ENCODE measurements at regions not wholly inside any gene's neighbourhood (a gene's known extent, or its start where the extent isn't known, plus 50 kb on each side); places are given as distances from the start of the nearest gene placed in this dataset.

GRCh38 chr9:80158554-80159170, 586.9 kb downstream of the TLE4 start:
- no peak for DNase-seq

DNA sequence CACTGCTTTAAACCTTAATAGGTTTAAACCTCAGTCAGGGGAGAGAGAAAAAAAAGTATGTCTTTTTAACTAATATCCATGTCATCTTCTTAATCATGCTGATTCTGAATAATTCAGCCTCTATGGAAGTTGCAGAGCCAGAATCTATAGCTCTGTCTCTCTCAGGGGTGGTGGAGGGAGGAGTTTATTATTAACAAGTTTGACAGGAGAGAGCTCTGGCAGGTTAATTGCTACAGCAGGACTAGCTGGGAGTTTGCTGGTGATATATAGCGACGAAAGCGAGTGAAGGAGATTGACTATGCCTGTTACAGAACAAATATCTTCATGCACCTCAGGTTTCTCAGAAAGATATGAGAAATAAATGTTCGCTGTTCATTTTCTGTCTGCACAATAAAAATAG, 586.4 kb downstream of the TLE4 start:
- no peak for DNase-seq

DNA sequence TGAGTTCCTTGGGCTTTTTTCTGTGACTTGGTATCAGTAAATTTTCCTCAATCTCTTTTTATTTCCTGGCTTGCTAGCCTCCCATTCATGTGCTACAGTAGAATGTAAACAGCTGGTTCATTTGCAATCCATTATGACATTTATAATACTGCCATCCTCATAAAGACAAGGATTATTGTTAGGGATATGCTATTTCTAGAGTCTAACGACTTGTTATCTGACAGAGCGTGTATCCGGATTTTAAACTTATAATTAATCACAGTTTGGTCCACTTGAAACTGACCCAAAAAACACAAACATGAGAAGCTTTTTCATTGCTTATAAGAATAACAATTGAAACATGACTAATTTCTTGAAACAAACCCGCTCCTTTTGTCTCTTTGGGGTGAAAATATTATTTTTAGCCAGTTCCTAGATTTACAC, 585.8 kb downstream of the TLE4 start:
- DNase-seq = no peak

DNA sequence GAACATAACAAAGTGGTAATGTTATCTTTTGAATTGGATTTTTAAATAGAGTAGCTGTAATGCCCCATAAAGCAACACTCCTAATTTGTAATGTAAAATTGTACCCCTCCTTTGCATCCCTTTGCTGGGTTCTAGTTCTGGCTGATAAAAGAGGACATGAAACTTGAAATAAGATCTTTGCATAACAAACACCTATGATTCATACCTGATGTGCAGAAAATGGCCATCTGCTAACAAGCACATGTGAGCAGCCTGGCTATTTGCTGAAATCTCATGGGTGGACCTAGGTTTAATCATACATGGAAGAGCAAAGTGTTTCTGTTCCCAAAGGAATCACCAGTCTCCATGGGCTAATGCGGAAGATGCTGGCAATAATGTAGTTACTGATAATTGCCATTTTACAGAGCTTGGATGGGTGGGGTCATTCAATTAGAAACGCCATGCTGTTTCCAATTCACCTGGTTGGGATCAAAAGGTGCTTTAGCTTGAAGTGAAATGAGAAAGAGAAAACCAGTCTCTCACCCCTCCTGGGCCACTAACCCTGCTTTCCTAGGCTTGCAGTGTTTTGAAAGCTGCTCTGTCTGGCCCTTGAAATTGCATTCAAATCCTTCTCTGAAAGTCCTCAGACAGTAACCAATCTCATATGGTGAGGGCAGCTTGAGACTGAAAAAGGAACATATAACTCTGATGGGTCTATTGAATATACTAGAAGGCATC, 585.1 kb downstream of the TLE4 start:
- DNase-seq = peak; percentile 16

GRCh38 chr9:80156262-80156661, 584.5 kb downstream of the TLE4 start:
- no peak for DNase-seq

GRCh38 chr9:80147866-80148265, 576.1 kb downstream of the TLE4 start:
- no peak for DNase-seq

GRCh38 chr9:80146466-80146865, 574.7 kb downstream of the TLE4 start:
- DNase-seq = peak; percentile 23

DNA sequence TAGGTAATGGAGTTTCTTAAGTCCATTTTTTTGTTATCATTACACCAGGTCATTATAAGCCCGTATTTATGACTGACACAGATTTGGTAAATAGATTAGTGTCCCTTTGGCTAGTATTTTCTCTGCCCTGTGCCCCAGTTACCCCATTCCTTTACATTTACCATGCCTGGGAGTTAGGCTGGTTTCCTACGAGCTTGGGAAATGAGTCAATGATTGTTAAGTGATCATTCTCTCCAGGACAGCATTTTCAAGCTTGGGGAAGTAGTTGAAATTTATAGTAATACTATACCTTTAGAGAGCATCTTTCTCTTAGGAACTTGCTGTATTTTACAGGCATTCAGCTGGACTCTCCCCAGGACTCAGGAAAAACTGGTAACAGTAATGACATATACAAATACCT, 573.1 kb downstream of the TLE4 start:
- no peak for DNase-seq

- no peak for DNase-seq
Measured at GRCh38 chr9:80144406-80144805, 572.6 kb downstream of the TLE4 start.

DNA sequence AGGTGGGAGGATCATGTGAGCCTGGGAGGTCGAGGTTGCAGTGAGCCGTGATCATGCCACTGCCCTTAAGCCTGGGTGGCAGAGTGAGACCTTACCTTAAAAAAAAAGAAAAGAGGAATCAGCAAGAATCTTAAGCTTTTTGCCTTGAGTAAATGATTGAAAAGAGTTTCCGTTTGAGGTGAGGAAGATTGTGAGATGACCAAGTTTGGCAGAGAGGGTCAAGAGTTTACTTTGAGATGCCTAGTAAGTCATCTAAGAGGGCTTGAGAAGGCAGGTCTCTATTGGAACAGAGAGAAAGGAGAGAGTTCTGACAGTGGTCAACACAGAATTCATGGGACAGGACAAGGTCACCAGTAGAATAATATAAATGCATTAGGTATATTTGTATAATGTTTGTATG, 572.1 kb downstream of the TLE4 start:
- DNase-seq = no peak

DNA sequence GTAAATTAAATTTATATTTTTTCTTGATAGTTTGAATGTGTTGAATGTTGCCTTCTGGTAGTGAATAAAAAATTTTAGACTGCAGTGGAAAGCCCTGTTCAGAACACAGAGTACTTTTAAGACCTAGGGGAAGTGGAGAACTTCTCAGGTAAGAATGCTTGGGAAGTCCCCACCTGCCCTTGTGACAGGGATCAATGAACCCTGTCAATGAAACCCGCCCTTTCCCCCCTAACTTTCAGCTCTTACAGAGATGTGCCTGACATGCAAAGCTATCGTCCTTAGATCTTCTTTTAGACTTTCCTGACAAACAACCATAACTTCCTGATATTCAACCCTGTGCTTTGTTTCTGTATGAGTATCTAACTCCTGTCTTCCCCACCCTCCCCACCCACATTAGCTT, 562.7 kb downstream of the TLE4 start:
- no peak for DNase-seq

DNA sequence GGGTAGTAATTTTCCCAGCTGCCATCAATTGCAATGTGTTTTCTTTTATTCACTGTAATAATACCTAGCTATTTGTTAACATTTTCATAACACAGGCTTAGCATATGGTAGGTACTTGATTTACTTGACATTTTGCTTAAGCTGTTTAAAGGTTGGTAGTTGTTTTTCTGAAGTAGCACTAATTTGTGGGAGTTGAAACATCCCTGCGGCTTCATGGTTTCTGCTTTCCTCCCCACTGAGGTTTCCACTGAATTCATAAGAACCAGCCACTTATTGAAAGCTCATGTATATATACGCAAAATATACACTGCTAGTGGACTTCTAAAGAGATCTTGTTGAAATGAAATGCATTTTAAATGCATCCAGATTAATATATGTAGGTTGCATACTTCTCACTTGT, 559.9 kb downstream of the TLE4 start:
- DNase-seq = no peak

DNA sequence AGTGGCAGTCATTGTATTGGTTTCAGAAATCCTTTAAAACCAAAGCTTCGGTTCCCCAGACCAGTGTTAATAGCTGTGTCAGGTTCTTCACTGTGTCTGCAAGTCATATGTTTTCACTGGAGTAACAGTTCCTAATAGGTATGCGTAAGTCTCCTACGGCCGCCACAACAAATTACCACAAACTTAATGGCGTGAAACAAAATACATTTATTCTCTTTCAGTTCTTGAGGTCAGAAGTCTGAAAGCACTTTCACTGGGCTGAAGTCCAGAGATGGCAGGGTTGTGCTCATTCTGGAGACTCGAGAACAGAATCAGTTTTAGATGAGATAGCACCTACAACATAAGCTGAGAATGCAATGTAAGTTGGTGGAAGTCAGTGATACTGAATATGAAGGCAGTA, 556.2 kb downstream of the TLE4 start:
- DNase-seq = no peak

- DNase-seq = no peak
Measured at GRCh38 chr9:80125731-80126264, 554.0 kb downstream of the TLE4 start.

DNA sequence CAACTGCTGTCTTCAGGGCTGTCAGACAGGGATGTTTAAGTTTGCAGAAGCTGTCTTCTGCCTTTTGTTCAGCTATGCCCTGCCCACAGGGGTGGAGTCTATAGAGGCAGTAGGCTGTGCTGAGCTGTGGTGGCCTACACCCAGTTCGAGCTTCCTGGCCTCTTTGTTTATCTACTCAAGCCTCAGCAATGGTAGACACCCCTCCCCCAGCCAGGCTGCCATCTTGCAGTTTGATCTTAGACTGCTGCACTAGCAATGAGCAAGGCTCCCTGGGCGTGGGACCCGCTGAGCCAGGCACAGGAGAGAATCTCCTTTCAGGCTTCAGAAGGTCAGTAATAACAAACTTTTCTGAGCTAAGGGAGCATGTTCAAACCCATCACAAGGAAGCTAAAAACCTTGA, 545.3 kb downstream of the TLE4 start:
- no peak for DNase-seq

DNA sequence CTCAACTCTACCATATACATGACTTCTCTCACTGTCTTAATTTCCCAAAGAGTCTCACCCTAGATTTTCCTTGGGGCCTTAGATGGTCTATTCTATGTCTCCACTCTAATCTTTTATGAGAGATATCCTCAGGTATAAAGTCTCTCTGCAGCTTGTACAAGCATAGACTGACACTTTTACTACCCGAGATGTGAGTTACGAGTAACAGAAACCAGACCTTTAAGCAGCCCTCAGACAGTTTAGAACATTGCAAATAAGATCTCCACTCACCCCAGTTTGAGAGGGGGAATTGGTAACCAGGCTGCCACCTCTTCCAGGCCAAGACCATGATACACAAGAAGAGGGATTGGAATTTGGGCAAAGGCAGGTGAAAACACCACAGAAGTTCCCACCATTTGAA, 542.5 kb downstream of the TLE4 start:
- DNase-seq = no peak

- no peak for DNase-seq
Measured at GRCh38 chr9:80107931-80108660, 536.3 kb downstream of the TLE4 start.

DNA sequence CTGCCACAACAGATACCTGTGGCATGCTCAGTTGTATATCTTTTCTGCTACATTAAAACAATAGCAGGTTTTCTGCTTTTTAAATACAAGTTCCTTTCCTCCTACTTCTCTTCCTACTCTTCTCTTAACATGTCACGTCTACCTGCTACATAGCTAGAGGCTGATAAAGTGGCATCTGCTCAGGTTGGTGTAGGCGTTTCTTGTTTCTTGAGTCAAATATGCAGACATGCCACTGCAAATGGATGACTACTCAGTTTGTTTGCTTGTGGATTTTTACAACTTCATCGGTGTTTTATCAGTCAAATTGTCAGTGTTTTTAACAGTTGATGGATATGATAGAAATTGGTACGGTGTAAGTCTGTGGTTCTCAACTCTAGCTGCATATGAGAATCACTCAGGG, 525.7 kb downstream of the TLE4 start:
- no peak for DNase-seq

GRCh38 chr9:80094176-80094771, 522.5 kb downstream of the TLE4 start:
- DNase-seq = no peak

- no peak for DNase-seq
Measured at GRCh38 chr9:80093695-80094094, 521.9 kb downstream of the TLE4 start.

DNA sequence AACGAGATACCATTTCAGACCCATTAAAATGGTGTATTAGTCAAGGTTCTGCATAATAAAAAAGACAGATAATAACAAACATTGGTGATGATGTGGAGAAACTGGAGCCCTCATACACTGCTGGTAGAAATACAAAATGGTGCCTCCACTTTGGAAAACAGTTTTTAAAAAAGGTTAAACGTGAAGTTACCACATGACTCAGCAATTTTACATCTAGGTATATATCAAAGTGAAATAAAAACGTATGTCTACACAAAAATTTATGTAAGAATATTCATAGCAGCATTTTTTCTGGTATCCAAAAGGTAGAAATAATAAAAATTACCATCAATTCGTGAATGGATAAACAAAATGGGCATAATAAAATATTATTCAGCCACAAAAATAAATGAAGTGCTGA, 519.8 kb downstream of the TLE4 start:
- DNase-seq = no peak

DNA sequence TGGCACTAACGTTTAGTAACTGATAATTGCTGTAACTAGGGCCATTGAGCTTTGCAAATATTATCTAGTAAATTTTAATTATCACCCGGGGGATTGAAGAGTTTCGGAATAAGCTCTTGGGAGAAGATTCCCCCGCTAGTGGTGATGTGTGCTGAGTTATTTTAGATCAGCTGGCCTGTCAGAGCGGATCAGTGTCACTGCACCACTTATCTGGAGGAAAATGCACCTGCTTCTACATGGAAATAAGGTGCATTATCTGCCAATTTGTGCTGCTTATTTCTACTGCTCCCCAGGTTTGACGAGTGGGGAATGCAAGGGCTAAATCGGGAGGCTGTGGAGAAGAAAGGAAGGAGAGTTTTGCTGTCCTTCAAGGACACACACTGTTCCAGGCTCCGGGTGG, 518.6 kb downstream of the TLE4 start:
- no peak for DNase-seq

DNA sequence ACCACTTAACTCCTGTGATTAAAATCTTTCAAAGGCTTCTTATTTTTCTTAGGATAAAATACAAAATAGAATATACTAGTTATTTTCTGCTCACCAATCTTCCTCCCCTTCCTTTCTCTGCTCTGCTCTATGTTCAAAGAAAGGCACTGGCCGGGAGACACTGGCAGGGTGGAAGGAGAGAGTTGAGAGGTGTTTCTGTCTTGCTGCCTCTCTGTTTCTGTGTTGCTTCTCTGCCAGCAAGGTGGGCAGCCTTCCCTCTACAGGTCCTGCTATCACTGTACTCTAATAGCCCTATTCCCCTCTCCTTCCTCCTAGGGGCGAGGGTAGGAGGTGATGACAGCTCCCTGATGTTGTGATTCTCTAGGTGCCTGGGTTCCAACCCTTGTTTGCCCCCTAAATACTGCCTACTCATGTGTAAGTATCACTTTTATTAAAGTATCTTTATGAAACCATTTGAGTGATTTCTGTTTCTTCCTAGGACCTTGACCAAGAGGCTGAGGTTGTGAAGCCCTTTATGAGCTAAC, 515.1 kb downstream of the TLE4 start:
- DNase-seq = no peak
